ENCODE measurements at regions not wholly inside any gene's neighbourhood (a gene's known extent, or its start where the extent isn't known, plus 50 kb on each side); places are given as distances from the start of the nearest gene placed in this dataset.

DNA sequence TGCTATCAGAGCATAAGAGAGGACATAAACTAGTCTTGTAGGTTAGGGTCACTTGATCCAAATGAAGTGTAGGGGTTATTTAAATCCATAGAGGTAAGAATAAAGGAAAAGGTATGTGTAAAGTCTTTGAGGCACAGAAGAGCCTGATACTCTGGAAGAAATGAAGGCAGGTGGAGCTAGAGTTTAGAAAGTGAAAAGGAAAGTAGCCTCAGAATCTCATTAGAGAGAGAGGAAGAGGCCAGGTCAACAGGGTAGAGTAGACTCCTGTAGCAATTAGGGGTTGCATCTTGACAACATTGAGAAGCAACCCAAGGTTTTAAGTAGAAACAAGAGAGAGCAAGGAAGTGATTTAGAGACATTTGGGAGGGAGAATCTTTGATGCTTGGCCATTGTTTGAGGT, 235.2 kb upstream of the SOX9 start:
- Histone ChIP-seq H3K9me3 (ENCODE audit: insufficient read depth, low read depth) (no peaks in the 10 kb centered on the region), H3F3A (ENCODE audit: insufficient read depth, low read depth) (no peaks in the 10 kb centered on the region), H3K27ac (no peak overlapping the region), H3K4me2 (no peak overlapping the region), H3K4me1 (replicated peaks; ENCODE audit: insufficient read depth) (no peaks in the 10 kb centered on the region), H2AFZ (no peak overlapping the region), H3K36me3 (ENCODE audit: low read depth) (no peaks in the 10 kb centered on the region), H4K20me1 (ENCODE audit: insufficient read depth) (no peaks in the 10 kb centered on the region), H3K79me2 (ENCODE audit: low read depth) (no peaks in the 10 kb centered on the region), H3K27me3 (ENCODE audit: insufficient read depth, low read depth) (no peaks in the 10 kb centered on the region), H3K9me2 (ENCODE audit: insufficient read depth) (no peaks in the 10 kb centered on the region), H3K4me3 (no peak overlapping the region)
- no peak for DNase-seq
- BruUV-seq (replicated peaks): no TSS peak
- TF ChIP-seq, protein P1, sequence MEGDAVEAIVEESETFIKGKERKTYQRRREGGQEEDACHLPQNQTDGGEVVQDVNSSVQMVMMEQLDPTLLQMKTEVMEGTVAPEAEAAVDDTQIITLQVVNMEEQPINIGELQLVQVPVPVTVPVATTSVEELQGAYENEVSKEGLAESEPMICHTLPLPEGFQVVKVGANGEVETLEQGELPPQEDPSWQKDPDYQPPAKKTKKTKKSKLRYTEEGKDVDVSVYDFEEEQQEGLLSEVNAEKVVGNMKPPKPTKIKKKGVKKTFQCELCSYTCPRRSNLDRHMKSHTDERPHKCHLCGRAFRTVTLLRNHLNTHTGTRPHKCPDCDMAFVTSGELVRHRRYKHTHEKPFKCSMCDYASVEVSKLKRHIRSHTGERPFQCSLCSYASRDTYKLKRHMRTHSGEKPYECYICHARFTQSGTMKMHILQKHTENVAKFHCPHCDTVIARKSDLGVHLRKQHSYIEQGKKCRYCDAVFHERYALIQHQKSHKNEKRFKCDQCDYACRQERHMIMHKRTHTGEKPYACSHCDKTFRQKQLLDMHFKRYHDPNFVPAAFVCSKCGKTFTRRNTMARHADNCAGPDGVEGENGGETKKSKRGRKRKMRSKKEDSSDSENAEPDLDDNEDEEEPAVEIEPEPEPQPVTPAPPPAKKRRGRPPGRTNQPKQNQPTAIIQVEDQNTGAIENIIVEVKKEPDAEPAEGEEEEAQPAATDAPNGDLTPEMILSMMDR (conservative IDR thresholded peaks at IDR 0.05): no peak
- TF ChIP-seq EZH2 (IDR thresholded peaks at IDR 0.05; ENCODE audit: low read depth): no peak
- POLR2A ChIA-PET (ENCODE audit: unreplicated experiment): no interaction called here
- CTCF ChIA-PET: no interaction called here
- intact Hi-C loops (cut with micrococcal nuclease; ENCODE audit: unreplicated experiment): no loop called here

DNA sequence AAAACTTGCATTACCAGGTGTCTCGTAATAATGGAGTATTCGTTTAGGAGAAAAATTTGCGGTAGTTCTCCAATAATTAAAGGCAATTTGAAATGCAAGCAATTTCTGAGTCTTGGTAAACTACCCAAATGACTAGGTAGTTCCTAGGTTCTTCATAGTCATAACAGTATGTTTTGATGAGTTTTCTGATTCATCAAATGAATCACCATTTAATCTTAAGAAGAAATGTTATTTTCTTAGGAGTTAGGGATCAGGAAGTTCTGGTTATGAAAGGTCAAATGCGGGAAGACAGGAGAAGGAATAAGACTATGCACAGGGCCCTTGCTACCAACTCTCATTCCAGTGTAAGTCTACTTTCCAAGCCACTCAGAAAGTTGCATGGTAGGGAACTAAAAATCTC, 221.5 kb upstream of the SOX9 start:
- Histone ChIP-seq H3K4me1 (replicated peaks; ENCODE audit: insufficient read depth) (peaks cover 46% of the 10 kb centered on the region), H3K4me2 (peak overlapping the region; percentile 64; the same call in 1 of the 2 replicates), H3K36me3 (ENCODE audit: low read depth) (peaks cover 21% of the 10 kb centered on the region), H3K9me2 (ENCODE audit: insufficient read depth) (no peaks in the 10 kb centered on the region), H2AFZ (no peak overlapping the region), H4K20me1 (ENCODE audit: insufficient read depth) (no peaks in the 10 kb centered on the region), H3K79me2 (ENCODE audit: low read depth) (no peaks in the 10 kb centered on the region), H3K4me3 (0 out of 2 replicates have a peak overlapping the region, but pooled peaks have one; percentile 35), H3K27me3 (ENCODE audit: insufficient read depth, low read depth) (no peaks in the 10 kb centered on the region), H3K9me3 (ENCODE audit: insufficient read depth, low read depth) (peaks cover 36% of the 10 kb centered on the region), H3K27ac (peak overlapping the region; percentile 91), H3F3A (ENCODE audit: insufficient read depth, low read depth) (peaks cover 21% of the 10 kb centered on the region; the same call in 1 of the 2 replicates)
- TF ChIP-seq, protein P1 (conservative IDR thresholded peaks at IDR 0.05): no peak
- TF ChIP-seq EZH2 (IDR thresholded peaks at IDR 0.05; ENCODE audit: low read depth): no peak
- DNase-seq: peak in 1 of 2 experiments; percentile 56
- intact Hi-C loops (cut with micrococcal nuclease; ENCODE audit: unreplicated experiment): loop anchor here (10.0 kb wide), 1 partner anchor 55 kb away; no protein-coding TSS in a partner anchor
- POLR2A ChIA-PET (ENCODE audit: unreplicated experiment): no interaction called here
- BruUV-seq (replicated peaks): no TSS peak
- CTCF ChIA-PET: interaction anchor here (0.6 kb wide), 1 partner anchor 41 kb away, joined by 3 read pairs; no protein-coding TSS in a partner anchor

DNA sequence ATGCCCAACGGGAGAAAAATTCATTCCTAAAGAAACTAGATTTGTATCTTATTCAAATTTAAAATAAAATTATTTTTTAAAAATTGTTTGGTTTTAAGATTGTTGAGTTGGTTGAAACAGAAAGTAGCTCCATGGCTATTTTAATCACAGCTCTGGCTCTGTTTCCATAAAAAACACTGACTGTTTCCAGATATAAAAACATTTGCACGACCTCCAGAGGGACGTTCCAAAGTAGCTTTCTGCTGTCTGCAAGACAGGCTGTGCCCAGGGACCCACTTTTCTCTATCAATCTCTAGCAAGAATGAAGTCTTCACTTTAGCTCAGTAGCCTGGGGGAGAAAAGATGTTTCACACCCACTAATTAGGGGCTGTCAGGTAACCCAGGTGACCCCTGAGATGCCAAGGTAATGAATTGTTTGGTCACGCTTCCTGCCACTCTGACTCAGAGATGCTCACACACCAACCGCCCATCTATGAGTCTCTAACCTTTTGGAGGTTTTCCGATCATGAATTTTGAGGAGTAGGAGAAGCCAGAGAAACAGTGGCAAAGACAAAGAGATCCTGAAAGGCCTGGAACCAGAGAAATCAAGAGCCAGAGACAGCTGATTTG, 220.1 kb upstream of the SOX9 start:
- 0 out of 2 replicates have a peak overlapping the region, but pooled peaks have one; percentile 43 for H2AFZ ChIP-seq
- peak overlapping the region; percentile 64 for H3K4me2 ChIP-seq
- peaks cover 21% of the 10 kb centered on the region; the same call in 1 of the 2 replicates for H3F3A ChIP-seq (ENCODE audit: insufficient read depth, low read depth)
- POLR2A ChIA-PET (ENCODE audit: unreplicated experiment): interaction anchor here (0.5 to 0.6 kb wide), 3 partner anchors 510 to 817 kb away, joined by 3 read pairs; no protein-coding TSS in a partner anchor
- peak overlapping the region; percentile 91 for H3K27ac ChIP-seq
- no peaks in the 10 kb centered on the region for H3K79me2 ChIP-seq (ENCODE audit: low read depth)
- CTCF ChIA-PET: interaction anchor here (1.5 kb wide), 1 partner anchor 427 kb away, joined by 3 read pairs; no protein-coding TSS in a partner anchor
- peak overlapping the region; percentile 35; the same call in 1 of the 2 replicates for H3K4me3 ChIP-seq
- TF ChIP-seq, protein P1 (conservative IDR thresholded peaks at IDR 0.05): no peak
- TF ChIP-seq EZH2 (IDR thresholded peaks at IDR 0.05; ENCODE audit: low read depth): no peak
- no TSS peak for BruUV-seq (replicated peaks)
- DNase-seq: peak; percentile 65 to 93
- no peaks in the 10 kb centered on the region for H3K9me2 ChIP-seq (ENCODE audit: insufficient read depth)
- no peaks in the 10 kb centered on the region for H3K27me3 ChIP-seq (ENCODE audit: insufficient read depth, low read depth)
- peaks cover 36% of the 10 kb centered on the region for H3K9me3 ChIP-seq (ENCODE audit: insufficient read depth, low read depth)
- peaks cover 21% of the 10 kb centered on the region for H3K36me3 ChIP-seq (ENCODE audit: low read depth)
- H4K20me1 ChIP-seq (ENCODE audit: insufficient read depth): no peaks in the 10 kb centered on the region
- peaks cover 46% of the 10 kb centered on the region for H3K4me1 ChIP-seq (replicated peaks; ENCODE audit: insufficient read depth)
- intact Hi-C loops (cut with micrococcal nuclease; ENCODE audit: unreplicated experiment): loop anchor here (1.0 to 5.0 kb wide), 4 partner anchors 74 to 1292 kb away; partner anchors contain the start of gene COG1

All from PC-9 (cell line).